ENCODE measurements at regions not wholly inside any gene's neighbourhood (a gene's known extent, or its start where the extent isn't known, plus 50 kb on each side); places are given as distances from the start of the nearest gene placed in this dataset.

GRCh38 chr1:14181191-14181795, 417.2 kb upstream of the KAZN start:
- H3K4me1 ChIP-seq (ENCODE audit: control insufficient read depth, insufficient read depth, low read length), result no peaks in the 10 kb centered on the region
- H3K9me3 ChIP-seq (ENCODE audit: control insufficient read depth in 2 of 2, low read length in 2 of 2), result no peaks in the 10 kb centered on the region
- H3K36me3 ChIP-seq (ENCODE audit: control insufficient read depth in 2 of 2, insufficient read depth in 2 of 2, low read length in 2 of 2), result no peaks in the 10 kb centered on the region
- no peak overlapping the region for H3K27ac ChIP-seq (ENCODE audit: low read length)
- no peaks in the 10 kb centered on the region for H3K27me3 ChIP-seq (ENCODE audit: control insufficient read depth in 1 of 2, insufficient read depth in 2 of 2, low read length in 2 of 2)
- no peak overlapping the region for H3K4me3 ChIP-seq (ENCODE audit: low read length in 2 of 2)
- H3K9ac ChIP-seq (ENCODE audit: low read length in 2 of 2), result no peak overlapping the region

GRCh38 chr1:14182856-14183255, 415.6 kb upstream of the KAZN start:
- no peaks in the 10 kb centered on the region for H3K4me1 ChIP-seq (ENCODE audit: control insufficient read depth, insufficient read depth, low read length)
- no peak overlapping the region for H3K4me3 ChIP-seq (ENCODE audit: low read length in 2 of 2)
- H3K27me3 ChIP-seq (ENCODE audit: control insufficient read depth in 1 of 2, insufficient read depth in 2 of 2, low read length in 2 of 2), result no peaks in the 10 kb centered on the region
- H3K27ac ChIP-seq (ENCODE audit: low read length), result no peak overlapping the region
- no peak overlapping the region for H3K9ac ChIP-seq (ENCODE audit: low read length in 2 of 2)
- H3K9me3 ChIP-seq (ENCODE audit: control insufficient read depth in 2 of 2, low read length in 2 of 2), result no peaks in the 10 kb centered on the region
- H3K36me3 ChIP-seq (ENCODE audit: control insufficient read depth in 2 of 2, insufficient read depth in 2 of 2, low read length in 2 of 2), result no peaks in the 10 kb centered on the region

- Histone ChIP-seq H3K4me3 (ENCODE audit: low read length in 2 of 2) (no peak overlapping the region), H3K27ac (ENCODE audit: low read length) (no peak overlapping the region), H3K27me3 (ENCODE audit: control insufficient read depth in 1 of 2, insufficient read depth in 2 of 2, low read length in 2 of 2) (no peaks in the 10 kb centered on the region)
These were observed 415.2 kb upstream of the KAZN start for GRCh38 chr1:14183329-14183728.

GRCh38 chr1:14184454-14184853, 414.0 kb upstream of the KAZN start:
- H3K9ac ChIP-seq (ENCODE audit: low read length in 2 of 2), result no peak overlapping the region
- H3K9me3 ChIP-seq (ENCODE audit: control insufficient read depth in 2 of 2, low read length in 2 of 2), result no peaks in the 10 kb centered on the region
- no peak overlapping the region for H3K27ac ChIP-seq (ENCODE audit: low read length)
- no peaks in the 10 kb centered on the region for H3K36me3 ChIP-seq (ENCODE audit: control insufficient read depth in 2 of 2, insufficient read depth in 2 of 2, low read length in 2 of 2)
- H3K27me3 ChIP-seq (ENCODE audit: control insufficient read depth in 1 of 2, insufficient read depth in 2 of 2, low read length in 2 of 2), result no peaks in the 10 kb centered on the region
- H3K4me3 ChIP-seq (ENCODE audit: low read length in 2 of 2), result no peak overlapping the region
- no peaks in the 10 kb centered on the region for H3K4me1 ChIP-seq (ENCODE audit: control insufficient read depth, insufficient read depth, low read length)

More at GRCh38 chr1:14183329-14183728, 415.2 kb upstream of the KAZN start:
- Histone ChIP-seq H3K36me3 (ENCODE audit: control insufficient read depth in 2 of 2, insufficient read depth in 2 of 2, low read length in 2 of 2) (no peaks in the 10 kb centered on the region), H3K4me1 (ENCODE audit: control insufficient read depth, insufficient read depth, low read length) (no peaks in the 10 kb centered on the region), H3K9ac (ENCODE audit: low read length in 2 of 2) (no peak overlapping the region), H3K9me3 (ENCODE audit: control insufficient read depth in 2 of 2, low read length in 2 of 2) (no peaks in the 10 kb centered on the region)

GRCh38 chr1:14189381-14189780, 409.1 kb upstream of the KAZN start:
- H3K36me3 ChIP-seq (ENCODE audit: control insufficient read depth in 2 of 2, insufficient read depth in 2 of 2, low read length in 2 of 2), result no peaks in the 10 kb centered on the region
- H3K4me1 ChIP-seq (ENCODE audit: control insufficient read depth, insufficient read depth, low read length), result no peaks in the 10 kb centered on the region
- no peaks in the 10 kb centered on the region for H3K9me3 ChIP-seq (ENCODE audit: control insufficient read depth in 2 of 2, low read length in 2 of 2)
- no peak overlapping the region for H3K9ac ChIP-seq (ENCODE audit: low read length in 2 of 2)
- H3K4me3 ChIP-seq (ENCODE audit: low read length in 2 of 2), result no peak overlapping the region
- no peak overlapping the region for H3K27ac ChIP-seq (ENCODE audit: low read length)
- H3K27me3 ChIP-seq (ENCODE audit: control insufficient read depth in 1 of 2, insufficient read depth in 2 of 2, low read length in 2 of 2), result no peaks in the 10 kb centered on the region

GRCh38 chr1:14190508-14190907, 408.0 kb upstream of the KAZN start:
- H3K9ac ChIP-seq (ENCODE audit: low read length in 2 of 2), result no peak overlapping the region
- no peaks in the 10 kb centered on the region for H3K27me3 ChIP-seq (ENCODE audit: control insufficient read depth in 1 of 2, insufficient read depth in 2 of 2, low read length in 2 of 2)
- no peaks in the 10 kb centered on the region for H3K9me3 ChIP-seq (ENCODE audit: control insufficient read depth in 2 of 2, low read length in 2 of 2)
- no peak overlapping the region for H3K27ac ChIP-seq (ENCODE audit: low read length)
- H3K4me1 ChIP-seq (ENCODE audit: control insufficient read depth, insufficient read depth, low read length), result no peaks in the 10 kb centered on the region
- H3K4me3 ChIP-seq (ENCODE audit: low read length in 2 of 2), result no peak overlapping the region
- H3K36me3 ChIP-seq (ENCODE audit: control insufficient read depth in 2 of 2, insufficient read depth in 2 of 2, low read length in 2 of 2), result no peaks in the 10 kb centered on the region

- no peaks in the 10 kb centered on the region for H3K27me3 ChIP-seq (ENCODE audit: control insufficient read depth in 1 of 2, insufficient read depth in 2 of 2, low read length in 2 of 2)
- no peak overlapping the region for H3K9ac ChIP-seq (ENCODE audit: low read length in 2 of 2)
- no peaks in the 10 kb centered on the region for H3K4me1 ChIP-seq (ENCODE audit: control insufficient read depth, insufficient read depth, low read length)
- no peak overlapping the region for H3K4me3 ChIP-seq (ENCODE audit: low read length in 2 of 2)
- H3K36me3 ChIP-seq (ENCODE audit: control insufficient read depth in 2 of 2, insufficient read depth in 2 of 2, low read length in 2 of 2), result no peaks in the 10 kb centered on the region
- no peak overlapping the region for H3K27ac ChIP-seq (ENCODE audit: low read length)
- no peaks in the 10 kb centered on the region for H3K9me3 ChIP-seq (ENCODE audit: control insufficient read depth in 2 of 2, low read length in 2 of 2)
These were observed 404.0 kb upstream of the KAZN start for GRCh38 chr1:14194511-14194910.

- Histone ChIP-seq H3K4me1 (ENCODE audit: control insufficient read depth, insufficient read depth, low read length) (no peaks in the 10 kb centered on the region), H3K36me3 (ENCODE audit: control insufficient read depth in 2 of 2, insufficient read depth in 2 of 2, low read length in 2 of 2) (no peaks in the 10 kb centered on the region), H3K9ac (ENCODE audit: low read length in 2 of 2) (no peak overlapping the region), H3K27me3 (ENCODE audit: control insufficient read depth in 1 of 2, insufficient read depth in 2 of 2, low read length in 2 of 2) (no peaks in the 10 kb centered on the region), H3K9me3 (ENCODE audit: control insufficient read depth in 2 of 2, low read length in 2 of 2) (no peaks in the 10 kb centered on the region), H3K4me3 (ENCODE audit: low read length in 2 of 2) (no peak overlapping the region), H3K27ac (ENCODE audit: low read length) (no peak overlapping the region)
These were observed 393.4 kb upstream of the KAZN start for GRCh38 chr1:14205066-14205465.

GRCh38 chr1:14215151-14215550, 383.3 kb upstream of the KAZN start:
- Histone ChIP-seq H3K9ac (ENCODE audit: low read length in 2 of 2) (no peak overlapping the region), H3K4me1 (ENCODE audit: control insufficient read depth, insufficient read depth, low read length) (no peaks in the 10 kb centered on the region), H3K36me3 (ENCODE audit: control insufficient read depth in 2 of 2, insufficient read depth in 2 of 2, low read length in 2 of 2) (no peaks in the 10 kb centered on the region), H3K27ac (ENCODE audit: low read length) (no peak overlapping the region), H3K9me3 (ENCODE audit: control insufficient read depth in 2 of 2, low read length in 2 of 2) (peaks cover 0 to 6% of the 10 kb centered on the region in 2 donors), H3K27me3 (ENCODE audit: control insufficient read depth in 1 of 2, insufficient read depth in 2 of 2, low read length in 2 of 2) (no peaks in the 10 kb centered on the region), H3K4me3 (ENCODE audit: low read length in 2 of 2) (no peak overlapping the region)

- H3K27me3 ChIP-seq (ENCODE audit: control insufficient read depth in 1 of 2, insufficient read depth in 2 of 2, low read length in 2 of 2), result no peaks in the 10 kb centered on the region
- no peak overlapping the region for H3K9ac ChIP-seq (ENCODE audit: low read length in 2 of 2)
- H3K27ac ChIP-seq (ENCODE audit: low read length), result no peak overlapping the region
- H3K4me1 ChIP-seq (ENCODE audit: control insufficient read depth, insufficient read depth, low read length), result no peaks in the 10 kb centered on the region
- no peak overlapping the region for H3K4me3 ChIP-seq (ENCODE audit: low read length in 2 of 2)
- H3K9me3 ChIP-seq (ENCODE audit: control insufficient read depth in 2 of 2, low read length in 2 of 2), result peaks cover 0 to 6% of the 10 kb centered on the region in 2 donors
- no peaks in the 10 kb centered on the region for H3K36me3 ChIP-seq (ENCODE audit: control insufficient read depth in 2 of 2, insufficient read depth in 2 of 2, low read length in 2 of 2)
These were observed 381.1 kb upstream of the KAZN start for GRCh38 chr1:14217384-14217783.

GRCh38 chr1:14220324-14220723, 378.2 kb upstream of the KAZN start:
- Histone ChIP-seq H3K9me3 (ENCODE audit: control insufficient read depth in 2 of 2, low read length in 2 of 2) (peaks cover 2 to 6% of the 10 kb centered on the region in 2 donors), H3K4me3 (ENCODE audit: low read length in 2 of 2) (no peak overlapping the region), H3K9ac (ENCODE audit: low read length in 2 of 2) (no peak overlapping the region), H3K4me1 (ENCODE audit: control insufficient read depth, insufficient read depth, low read length) (no peaks in the 10 kb centered on the region), H3K27me3 (ENCODE audit: control insufficient read depth in 1 of 2, insufficient read depth in 2 of 2, low read length in 2 of 2) (no peaks in the 10 kb centered on the region), H3K36me3 (ENCODE audit: control insufficient read depth in 2 of 2, insufficient read depth in 2 of 2, low read length in 2 of 2) (no peaks in the 10 kb centered on the region), H3K27ac (ENCODE audit: low read length) (no peak overlapping the region)
